ENCODE measurements at regions not wholly inside any gene's neighbourhood (a gene's known extent, or its start where the extent isn't known, plus 50 kb on each side); places are given as distances from the start of the nearest gene placed in this dataset.

- TF ChIP-seq YY1 (IDR thresholded peaks at IDR 0.05) (no peak), GABPA (IDR thresholded peaks at IDR 0.05 in 1 of 2, conservative IDR thresholded peaks at IDR 0.05 in 1 of 2) (no peak), JUND (IDR thresholded peaks at IDR 0.05) (no peak), ZBTB33 (IDR thresholded peaks at IDR 0.05) (no peak), HNF4G (IDR thresholded peaks at IDR 0.05) (no peak), SP1 (IDR thresholded peaks at IDR 0.05) (no peak), FOXA1 (IDR thresholded peaks at IDR 0.05) (no peak), CTCF (IDR thresholded peaks at IDR 0.05; ENCODE audit: low read depth, low read length, missing input control) (no peak), NR2F2 (IDR thresholded peaks at IDR 0.05) (no peak), RXRA (IDR thresholded peaks at IDR 0.05) (no peak), MAX (IDR thresholded peaks at IDR 0.05) (no peak), TAF1 (conservative IDR thresholded peaks at IDR 0.05) (no peak), RAD21 (IDR thresholded peaks at IDR 0.05) (no peak), REST (IDR thresholded peaks at IDR 0.05) (no peak), EGR1 (IDR thresholded peaks at IDR 0.05; ENCODE audit: low read depth in 2 of 2) (no peak), ATF3 (IDR thresholded peaks at IDR 0.05) (no peak)
- H3K36me3 ChIP-seq (ENCODE audit: control insufficient read depth in 4 of 4, insufficient read depth in 3 of 4, low read depth in 1 of 4, low read length in 3 of 4), result no peaks in the 10 kb centered on the region
- H3K9me3 ChIP-seq (ENCODE audit: control insufficient read depth in 4 of 4, low read length in 3 of 4), result no peaks in the 10 kb centered on the region
- no peak overlapping the region for H3K27ac ChIP-seq (ENCODE audit: low read depth in 1 of 2, low read length in 2 of 2)
- no peak overlapping the region for H3K4me3 ChIP-seq (ENCODE audit: low read depth in 1 of 3, low read length in 3 of 3)
- DNase-seq (ENCODE audit: low spot score), result no peak
- no peaks in the 10 kb centered on the region for H3K4me1 ChIP-seq (ENCODE audit: control insufficient read depth in 4 of 4, insufficient read depth in 4 of 4, low read length in 3 of 4)
- 79% methylated on average over 9 of the region's 9 CpGs for WGBS
- H3K9ac ChIP-seq (ENCODE audit: low read depth in 1 of 2, low read length in 2 of 2), result no peak overlapping the region
- H3K27me3 ChIP-seq (ENCODE audit: control insufficient read depth in 4 of 4, insufficient read depth in 4 of 4, low read length in 3 of 4), result peaks cover 0 to 2% (median 0%) of the 10 kb centered on the region in 4 donors
Measured at GRCh38 chr13:59259165-59260000, 904.3 kb downstream of the DIAPH3 start.
